IPS-20b (cell line): ENCODE measurements at regions not wholly inside any gene's neighbourhood (a gene's known extent, or its start where the extent isn't known, plus 50 kb on each side); places are given as distances from the start of the nearest gene placed in this dataset.
A peak's percentile ranks its signal among the peaks of the same experiment; 100 is the strongest.

ENCODE experiments used
- H3K27ac ChIP-seq: one replicate; pipeline ENCODE4 v1.5.1; 2013; ENCODE audit warnings: low read length
- H3K27me3 ChIP-seq: 2 replicates; pipeline ENCODE4 v1.6.1; 2013; ENCODE audit warnings: mild to moderate bottlenecking, low read length, inconsistent platforms; ENCODE audit not compliant: insufficient read depth
- H3K36me3 ChIP-seq: 2 replicates; pipeline ENCODE4 v1.6.1; 2013; ENCODE audit warnings: low read depth, mild to moderate bottlenecking, inconsistent platforms, low read length, moderate library complexity; ENCODE audit not compliant: insufficient read depth
- H3K4me1 ChIP-seq: 2 replicates; pipeline ENCODE4 v1.6.1; 2013; ENCODE audit warnings: mild to moderate bottlenecking, control low read depth, inconsistent platforms, low read length, moderate library complexity; ENCODE audit not compliant: insufficient read depth
- H3K4me3 ChIP-seq: 2 replicates; pipeline ENCODE4 v1.5.1; 2013; ENCODE audit warnings: mild to moderate bottlenecking, low read length, inconsistent platforms
- H3K9ac ChIP-seq: 2 replicates; pipeline ENCODE4 v1.6.1; 2013; ENCODE audit warnings: low read depth, mild to moderate bottlenecking, inconsistent platforms, low read length, moderate library complexity
- H3K9me3 ChIP-seq: 2 replicates; pipeline ENCODE4 v1.6.1; 2013; ENCODE audit warnings: mild to moderate bottlenecking, low read depth, low read length, inconsistent platforms; ENCODE audit not compliant: insufficient read depth

GRCh38 chr9:85199866-85200495 lies 530.5 kb downstream of the NTRK2 start:
- Histone ChIP-seq H3K4me3 (no peak overlapping the region), H3K36me3 (no peaks in the 10 kb centered on the region), H3K4me1 (peaks cover 4% of the 10 kb centered on the region; the same call in 1 of the 2 replicates), H3K27me3 (no peaks in the 10 kb centered on the region), H3K9me3 (no peaks in the 10 kb centered on the region), H3K27ac (no peak overlapping the region), H3K9ac (no peak overlapping the region)

- Histone ChIP-seq H3K9ac (no peak overlapping the region), H3K36me3 (no peaks in the 10 kb centered on the region), H3K4me3 (no peak overlapping the region), H3K27ac (no peak overlapping the region), H3K4me1 (peaks cover 2% of the 10 kb centered on the region; the same call in 1 of the 2 replicates), H3K9me3 (no peaks in the 10 kb centered on the region), H3K27me3 (no peaks in the 10 kb centered on the region)
Observed at GRCh38 chr9:85192750-85193149, 523.2 kb downstream of the NTRK2 start.

- no peaks in the 10 kb centered on the region for H3K36me3 ChIP-seq
- no peaks in the 10 kb centered on the region for H3K4me1 ChIP-seq
- H3K27me3 ChIP-seq: no peaks in the 10 kb centered on the region
- no peaks in the 10 kb centered on the region for H3K9me3 ChIP-seq
- no peak overlapping the region for H3K9ac ChIP-seq
- no peak overlapping the region for H3K4me3 ChIP-seq
- no peak overlapping the region for H3K27ac ChIP-seq
Observed at GRCh38 chr9:85186218-85186585, 516.7 kb downstream of the NTRK2 start.

- H3K4me1 ChIP-seq: no peaks in the 10 kb centered on the region
- no peak overlapping the region for H3K9ac ChIP-seq
- no peak overlapping the region for H3K27ac ChIP-seq
- no peak overlapping the region for H3K4me3 ChIP-seq
- no peaks in the 10 kb centered on the region for H3K36me3 ChIP-seq
- H3K27me3 ChIP-seq: no peaks in the 10 kb centered on the region
- no peaks in the 10 kb centered on the region for H3K9me3 ChIP-seq
Observed at GRCh38 chr9:85185486-85186217, 516.1 kb downstream of the NTRK2 start.

GRCh38 chr9:85182383-85182782 lies 512.9 kb downstream of the NTRK2 start:
- Histone ChIP-seq H3K4me1 (peaks cover 10% of the 10 kb centered on the region; the same call in 1 of the 2 replicates), H3K9ac (no peak overlapping the region), H3K4me3 (no peak overlapping the region), H3K27ac (no peak overlapping the region), H3K9me3 (no peaks in the 10 kb centered on the region), H3K36me3 (no peaks in the 10 kb centered on the region), H3K27me3 (no peaks in the 10 kb centered on the region)

GRCh38 chr9:85178474-85178873 lies 508.9 kb downstream of the NTRK2 start:
- no peak overlapping the region for H3K9ac ChIP-seq
- H3K9me3 ChIP-seq: no peaks in the 10 kb centered on the region
- peaks cover 10% of the 10 kb centered on the region; the same call in 1 of the 2 replicates for H3K4me1 ChIP-seq
- H3K36me3 ChIP-seq: no peaks in the 10 kb centered on the region
- H3K27me3 ChIP-seq: no peaks in the 10 kb centered on the region
- no peak overlapping the region for H3K27ac ChIP-seq
- H3K4me3 ChIP-seq: no peak overlapping the region

GRCh38 chr9:85173967-85174366 lies 504.4 kb downstream of the NTRK2 start:
- Histone ChIP-seq H3K9ac (no peak overlapping the region), H3K36me3 (no peaks in the 10 kb centered on the region), H3K27me3 (no peaks in the 10 kb centered on the region), H3K4me3 (no peak overlapping the region), H3K27ac (no peak overlapping the region), H3K4me1 (peaks cover 10% of the 10 kb centered on the region; the same call in 1 of the 2 replicates), H3K9me3 (peaks cover 5% of the 10 kb centered on the region)

GRCh38 chr9:85172001-85172978 lies 502.8 kb downstream of the NTRK2 start:
- no peak overlapping the region for H3K27ac ChIP-seq
- H3K9me3 ChIP-seq: peaks cover 8% of the 10 kb centered on the region
- H3K27me3 ChIP-seq: no peaks in the 10 kb centered on the region

GRCh38 chr9:85171163-85171562 lies 501.6 kb downstream of the NTRK2 start:
- Histone ChIP-seq H3K9ac (no peak overlapping the region), H3K27ac (no peak overlapping the region), H3K27me3 (no peaks in the 10 kb centered on the region), H3K9me3 (peaks cover 8% of the 10 kb centered on the region), H3K4me3 (no peak overlapping the region), H3K4me1 (peaks cover 9% of the 10 kb centered on the region), H3K36me3 (no peaks in the 10 kb centered on the region)

More at GRCh38 chr9:85172001-85172978, 502.8 kb downstream of the NTRK2 start:
- Histone ChIP-seq H3K4me3 (no peak overlapping the region), H3K4me1 (peaks cover 3% of the 10 kb centered on the region; the same call in 1 of the 2 replicates), H3K36me3 (no peaks in the 10 kb centered on the region), H3K9ac (no peak overlapping the region)

- H3K4me3 ChIP-seq: no peak overlapping the region
- no peak overlapping the region for H3K27ac ChIP-seq
- peaks cover 8% of the 10 kb centered on the region for H3K9me3 ChIP-seq
- peaks cover 9% of the 10 kb centered on the region for H3K4me1 ChIP-seq
- H3K9ac ChIP-seq: no peak overlapping the region
- H3K27me3 ChIP-seq: no peaks in the 10 kb centered on the region
- H3K36me3 ChIP-seq: no peaks in the 10 kb centered on the region
Observed at GRCh38 chr9:85168412-85168811, 498.9 kb downstream of the NTRK2 start.

- Histone ChIP-seq H3K4me3 (0 out of 2 replicates have a peak overlapping the region, but pooled peaks have one; percentile 20), H3K4me1 (peaks cover 9% of the 10 kb centered on the region), H3K27ac (no peak overlapping the region), H3K9ac (no peak overlapping the region), H3K27me3 (no peaks in the 10 kb centered on the region), H3K9me3 (peaks cover 8% of the 10 kb centered on the region), H3K36me3 (no peaks in the 10 kb centered on the region)
Observed at GRCh38 chr9:85167146-85167545, 497.6 kb downstream of the NTRK2 start.
